ENCODE measurements at regions not wholly inside any gene's neighbourhood (a gene's known extent, or its start where the extent isn't known, plus 50 kb on each side); places are given as distances from the start of the nearest gene placed in this dataset.

DNA sequence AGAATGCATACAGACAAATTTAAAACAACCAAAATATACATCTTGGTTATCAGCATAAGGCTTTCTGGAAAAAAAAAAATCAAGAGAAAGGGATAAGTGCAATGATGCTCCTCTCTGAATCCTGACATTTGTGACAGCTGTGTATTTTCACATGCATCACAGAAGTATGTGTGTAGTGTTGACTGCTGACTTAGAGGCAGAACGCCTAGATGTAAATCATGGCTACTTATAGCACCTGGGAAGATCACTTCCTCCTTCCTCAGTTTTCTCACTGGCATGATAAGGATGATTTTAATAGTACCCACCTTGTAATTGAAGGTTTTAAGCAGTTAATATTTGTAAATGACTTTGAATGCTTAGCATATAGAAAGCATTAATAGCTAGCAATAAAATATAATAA is 112.5 kb downstream of the MRPL39 start:
- CTCF ChIA-PET (ENCODE audit: partially characterized antibody): interaction anchor here (0.9 kb wide), 1 partner anchor 13 kb away, joined by 3 read pairs; no protein-coding TSS in a partner anchor
- no peaks in the 10 kb centered on the region for H4K20me1 ChIP-seq (replicated peaks in 1 of 2; ENCODE audit: control insufficient read depth in 1 of 2, insufficient read depth in 2 of 2, low read length in 2 of 2)
- POLR2A ChIA-PET (ENCODE audit: partially characterized antibody): no interaction called here
- H4K5ac ChIP-seq (ENCODE audit: insufficient read length, low read depth, low read length): no peak overlapping the region
- H3K27me3 ChIP-seq (replicated peaks in 1 of 4; ENCODE audit: control insufficient read depth in 3 of 4, extremely low read depth in 1 of 4, insufficient read depth in 3 of 4, low read length in 3 of 4): no peaks in the 10 kb centered on the region
- no peaks in the 10 kb centered on the region for H3K79me2 ChIP-seq (ENCODE audit: control insufficient read depth in 1 of 2, insufficient read depth in 2 of 2, low read length in 2 of 2)
- no peak overlapping the region for H3K14ac ChIP-seq (ENCODE audit: insufficient read length)
- no peak overlapping the region for H3K23ac ChIP-seq (ENCODE audit: insufficient read length)
- no peak overlapping the region for H2AK5ac ChIP-seq (ENCODE audit: low read depth, low read length)
- no peak overlapping the region for H4K91ac ChIP-seq (replicated peaks; ENCODE audit: insufficient read length, low read length)
- no peak overlapping the region for H3K9ac ChIP-seq (replicated peaks in 1 of 4; ENCODE audit: extremely low read depth in 1 of 4, low read depth in 3 of 4, low read length in 3 of 4)
- WGBS, 2 experiments (ENCODE audit: extremely low coverage in 1 of 2, insufficient coverage in 1 of 2, insufficient read length in 1 of 2, insufficient replicate concordance in 2 of 2, low coverage in 1 of 2, low lambda C conversion rate in 2 of 2, missing lambda C conversion rate in 1 of 2): 77% methylated on average over 1 of the region's 1 CpG; no CpG with 5 or more reads in 1 of the 2 experiments
- H2BK5ac ChIP-seq (ENCODE audit: low read depth, low read length): no peak overlapping the region
- H3K4ac ChIP-seq (replicated peaks; ENCODE audit: insufficient read length, low read depth, low read length): no peak overlapping the region
- H3K27ac ChIP-seq (ENCODE audit: low read depth, low read length): no peak overlapping the region
- no peak overlapping the region for H2BK120ac ChIP-seq (replicated peaks; ENCODE audit: low read depth, low read length)
- H4K8ac ChIP-seq (ENCODE audit: extremely low read depth, insufficient read depth, low read length): no peak overlapping the region
- H2BK15ac ChIP-seq (ENCODE audit: low read length): no peak overlapping the region
- H3K4me1 ChIP-seq (replicated peaks in 1 of 4; ENCODE audit: control insufficient read depth in 3 of 4, insufficient read depth in 4 of 4, low read length in 3 of 4): no peaks in the 10 kb centered on the region
- H2AFZ ChIP-seq (ENCODE audit: low read length): no peak overlapping the region
- H3K36me3 ChIP-seq (ENCODE audit: control insufficient read depth in 2 of 4, insufficient read depth in 4 of 4, low read length in 3 of 4): no peaks in the 10 kb centered on the region
- H2BK20ac ChIP-seq (ENCODE audit: low read length): no peak overlapping the region
- no peak overlapping the region for H3K4me3 ChIP-seq (ENCODE audit: extremely low read depth in 1 of 4, insufficient read depth in 2 of 4, low read depth in 3 of 4, low read length in 4 of 4)
- H3K56ac ChIP-seq (replicated peaks; ENCODE audit: insufficient read length, low read depth, low read length): no peak overlapping the region
- no peak overlapping the region for H3K4me2 ChIP-seq (ENCODE audit: insufficient read depth in 1 of 2, low read depth in 2 of 2, low read length in 2 of 2)
- DNase-seq (ENCODE audit: low read depth in 1 of 2, low spot score in 2 of 2): no peak
- no peak overlapping the region for H3K18ac ChIP-seq (ENCODE audit: extremely low read depth, low read length)
- no peaks in the 10 kb centered on the region for H3K79me1 ChIP-seq (ENCODE audit: low read depth, low read length)
- H3K23me2 ChIP-seq (ENCODE audit: low read depth, low read length): no peaks in the 10 kb centered on the region
- no peaks in the 10 kb centered on the region for H3K9me3 ChIP-seq (ENCODE audit: insufficient read depth in 2 of 2, low read depth in 1 of 2, low read length in 1 of 2)
- H2BK12ac ChIP-seq (ENCODE audit: low read depth, low read length): no peak overlapping the region
- no peak for FAIRE-seq
- TF ChIP-seq TAF7 (optimal IDR thresholded peaks at IDR 0.05; ENCODE audit: borderline replicate concordance, low read depth, low read length) (no peak), RFX5 (IDR thresholded peaks at IDR 0.05; ENCODE audit: borderline replicate concordance, low read depth, low read length) (no peak), RNF2 (IDR thresholded peaks at IDR 0.05; ENCODE audit: borderline replicate concordance, low read depth, low read length, missing control alignments, poor library complexity, severe bottlenecking) (no peak), SIRT6 (IDR thresholded peaks at IDR 0.05; ENCODE audit: low read length) (no peak), NRF1 (IDR thresholded peaks at IDR 0.05; ENCODE audit: low read depth, low read length) (no peak), RAD21 (IDR thresholded peaks at IDR 0.05 in 1 of 2, conservative IDR thresholded peaks at IDR 0.05 in 1 of 2; ENCODE audit: low read depth in 2 of 2, low read length in 2 of 2) (no peak), PHF8 (conservative IDR thresholded peaks at IDR 0.05; ENCODE audit: low read depth, low read length) (no peak), POU5F1 (IDR thresholded peaks at IDR 0.05; ENCODE audit: low read depth, low read length) (no peak), POLR2AphosphoS5 (IDR thresholded peaks at IDR 0.05; ENCODE audit: low read depth, low read length) (no peak), SRF (IDR thresholded peaks at IDR 0.05; ENCODE audit: low read depth, low read length) (no peak), JUND (IDR thresholded peaks at IDR 0.05; ENCODE audit: low read length) (no peak)
- TF ChIP-seq, protein P1, sequence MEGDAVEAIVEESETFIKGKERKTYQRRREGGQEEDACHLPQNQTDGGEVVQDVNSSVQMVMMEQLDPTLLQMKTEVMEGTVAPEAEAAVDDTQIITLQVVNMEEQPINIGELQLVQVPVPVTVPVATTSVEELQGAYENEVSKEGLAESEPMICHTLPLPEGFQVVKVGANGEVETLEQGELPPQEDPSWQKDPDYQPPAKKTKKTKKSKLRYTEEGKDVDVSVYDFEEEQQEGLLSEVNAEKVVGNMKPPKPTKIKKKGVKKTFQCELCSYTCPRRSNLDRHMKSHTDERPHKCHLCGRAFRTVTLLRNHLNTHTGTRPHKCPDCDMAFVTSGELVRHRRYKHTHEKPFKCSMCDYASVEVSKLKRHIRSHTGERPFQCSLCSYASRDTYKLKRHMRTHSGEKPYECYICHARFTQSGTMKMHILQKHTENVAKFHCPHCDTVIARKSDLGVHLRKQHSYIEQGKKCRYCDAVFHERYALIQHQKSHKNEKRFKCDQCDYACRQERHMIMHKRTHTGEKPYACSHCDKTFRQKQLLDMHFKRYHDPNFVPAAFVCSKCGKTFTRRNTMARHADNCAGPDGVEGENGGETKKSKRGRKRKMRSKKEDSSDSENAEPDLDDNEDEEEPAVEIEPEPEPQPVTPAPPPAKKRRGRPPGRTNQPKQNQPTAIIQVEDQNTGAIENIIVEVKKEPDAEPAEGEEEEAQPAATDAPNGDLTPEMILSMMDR (IDR thresholded peaks at IDR 0.05; ENCODE audit: control extremely low read depth in 1 of 3, insufficient read depth in 1 of 3, low read depth in 1 of 3, low read length in 3 of 3): no peak
